HG02885 (cell line): ENCODE measurements at regions not wholly inside any gene's neighbourhood (a gene's known extent, or its start where the extent isn't known, plus 50 kb on each side); places are given as distances from the start of the nearest gene placed in this dataset.
A peak's percentile ranks its signal among the peaks of the same experiment; 100 is the strongest.
"Not testable (repeated sequence)": the region's sequence is repeated elsewhere in the genome, so short reads cannot be mapped to it uniquely, and the experiment has no call there.

Experiments used
- ATAC-seq: cut with Tn5 transposase; IDR thresholded peaks from one replicate; pipeline ENCODE4 v1.9.1; 2021; ENCODE audit warnings: mild to moderate bottlenecking; ENCODE audit not compliant: unreplicated experiment, poor library complexity

GRCh38 chr10:11691319-11691755 is 50.8 kb upstream of the ECHDC3 start:
- no peak for ATAC-seq

GRCh38 chr10:11689945-11690736 is 52.0 kb upstream of the ECHDC3 start:
- no peak for ATAC-seq

DNA sequence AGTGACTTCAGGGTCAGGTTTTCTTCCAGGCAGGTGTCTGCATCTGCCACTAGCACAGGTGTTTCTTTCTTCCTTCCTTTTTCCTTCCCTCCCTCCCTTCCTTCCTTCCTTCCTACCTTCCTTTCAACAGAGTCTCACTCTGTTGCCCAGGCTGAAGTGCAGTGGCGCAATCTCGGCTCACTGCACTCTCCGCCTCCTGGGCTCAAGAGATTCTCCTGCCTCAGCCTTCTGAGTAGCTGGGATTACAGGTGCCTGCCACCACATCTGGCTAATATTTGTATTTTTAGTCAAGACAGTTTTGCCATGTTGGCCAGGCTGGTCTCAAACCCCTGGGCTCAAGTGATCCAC is 53.8 kb upstream of the ECHDC3 start:
- not testable (repeated sequence) for ATAC-seq

GRCh38 chr10:11687779-11688447 is 54.3 kb upstream of the ECHDC3 start:
- no peak for ATAC-seq

GRCh38 chr10:11687357-11687771 is 54.8 kb upstream of the ECHDC3 start:
- no peak for ATAC-seq

DNA sequence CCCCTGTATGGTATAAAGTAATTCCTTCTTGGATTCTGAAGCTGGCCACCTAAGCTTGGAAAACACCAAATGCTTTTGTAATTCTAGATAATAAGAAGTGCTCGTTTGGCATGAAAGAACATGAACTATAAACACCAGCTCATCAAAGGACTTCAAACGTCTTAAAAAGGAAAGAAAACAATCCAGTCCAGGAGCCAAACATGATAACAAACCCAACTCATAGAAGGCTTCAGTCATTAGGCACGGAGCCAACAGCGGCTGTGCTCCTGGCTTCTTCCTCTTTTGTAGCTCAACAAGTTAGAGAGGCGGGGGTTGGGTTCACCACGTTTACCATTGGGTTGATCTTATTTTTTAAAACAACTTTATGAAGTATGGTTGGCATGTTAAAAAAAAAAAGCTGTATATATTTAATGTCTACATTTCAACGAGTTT is 56.4 kb upstream of the ECHDC3 start:
- peak; percentile 26 for ATAC-seq

GRCh38 chr10:11684717-11685645 is 57.2 kb upstream of the ECHDC3 start:
- peak; percentile 75 for ATAC-seq

GRCh38 chr10:11684341-11684716 is 57.9 kb upstream of the ECHDC3 start:
- ATAC-seq, result peak; percentile 9

DNA sequence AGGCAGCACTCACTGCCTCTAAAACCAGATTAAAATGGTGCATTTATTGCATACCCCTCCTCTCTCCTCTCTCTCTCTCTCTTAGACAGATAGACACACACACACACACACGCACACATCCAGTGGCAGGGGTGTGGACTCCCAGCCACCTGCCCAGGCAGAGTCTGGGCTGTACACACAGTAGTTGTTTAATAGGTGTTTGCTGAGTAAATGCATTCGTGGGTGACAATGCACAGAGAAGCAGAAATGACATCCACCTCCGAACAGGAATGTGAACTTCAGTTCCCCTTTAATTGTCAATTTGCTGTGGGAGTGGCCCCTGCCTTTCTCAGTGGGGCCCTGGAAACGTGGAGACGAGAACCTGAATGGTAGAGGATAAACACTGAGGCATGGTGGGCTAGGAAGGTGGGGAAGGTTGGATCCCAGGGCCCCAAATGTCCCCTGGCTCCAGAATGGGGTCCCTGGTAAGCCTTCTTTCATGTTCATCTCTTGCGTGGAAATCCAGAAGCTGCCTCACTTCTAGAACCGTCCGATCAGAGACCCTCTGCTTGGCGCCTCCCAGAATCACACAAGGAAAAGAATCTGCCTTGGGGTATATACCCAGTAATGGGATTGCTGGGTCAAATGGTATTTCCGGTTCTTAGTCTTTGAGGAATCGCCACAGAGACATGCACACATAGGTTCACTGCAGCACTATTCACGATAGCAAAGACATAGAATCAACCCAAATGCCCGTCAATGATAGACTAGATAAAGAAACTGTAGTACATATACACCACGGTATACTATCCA is 58.5 kb upstream of the ECHDC3 start:
- ATAC-seq, result no peak

DNA sequence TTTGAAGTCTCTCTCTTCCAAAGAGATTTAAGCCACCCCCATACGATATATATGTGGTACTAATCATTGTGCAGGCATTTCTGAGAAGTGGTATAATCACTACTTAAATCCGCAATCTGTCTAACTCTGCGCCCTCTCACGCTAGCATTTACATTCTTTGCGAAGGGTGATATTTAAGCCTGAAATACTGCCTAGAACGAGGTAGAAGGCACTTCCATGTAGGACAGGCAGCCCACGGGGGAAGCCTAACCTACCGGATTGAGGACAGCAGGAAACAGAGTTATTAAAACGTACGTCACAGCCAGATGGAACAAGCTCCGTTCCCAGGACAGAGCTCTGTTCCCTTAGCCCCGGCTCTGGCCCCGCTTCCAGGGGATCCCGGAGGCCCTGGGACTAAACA is 59.3 kb upstream of the ECHDC3 start:
- no peak for ATAC-seq

GRCh38 chr10:11682267-11682683 is 59.9 kb upstream of the ECHDC3 start:
- no peak for ATAC-seq

GRCh38 chr10:11680496-11680895 is 61.7 kb upstream of the ECHDC3 start:
- no peak for ATAC-seq

DNA sequence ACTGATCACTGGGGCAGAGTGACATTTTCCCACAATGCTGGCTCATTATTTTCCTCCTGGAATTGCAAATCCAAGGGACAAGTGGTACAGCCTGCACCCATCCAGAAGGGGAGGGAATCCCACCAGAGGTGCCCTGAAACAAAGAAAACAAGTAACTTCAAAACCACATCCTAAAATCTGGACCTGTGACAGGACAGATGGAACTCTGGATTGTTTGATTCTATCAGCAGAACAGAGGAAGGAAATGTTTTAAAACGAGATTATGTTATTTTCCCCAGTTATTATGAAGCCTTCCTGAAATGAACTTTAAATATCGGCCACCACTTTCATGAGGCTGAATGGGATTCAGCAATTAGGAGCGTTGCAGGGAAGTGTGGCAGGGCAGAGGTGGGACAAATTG is 62.2 kb upstream of the ECHDC3 start:
- ATAC-seq, result no peak

DNA sequence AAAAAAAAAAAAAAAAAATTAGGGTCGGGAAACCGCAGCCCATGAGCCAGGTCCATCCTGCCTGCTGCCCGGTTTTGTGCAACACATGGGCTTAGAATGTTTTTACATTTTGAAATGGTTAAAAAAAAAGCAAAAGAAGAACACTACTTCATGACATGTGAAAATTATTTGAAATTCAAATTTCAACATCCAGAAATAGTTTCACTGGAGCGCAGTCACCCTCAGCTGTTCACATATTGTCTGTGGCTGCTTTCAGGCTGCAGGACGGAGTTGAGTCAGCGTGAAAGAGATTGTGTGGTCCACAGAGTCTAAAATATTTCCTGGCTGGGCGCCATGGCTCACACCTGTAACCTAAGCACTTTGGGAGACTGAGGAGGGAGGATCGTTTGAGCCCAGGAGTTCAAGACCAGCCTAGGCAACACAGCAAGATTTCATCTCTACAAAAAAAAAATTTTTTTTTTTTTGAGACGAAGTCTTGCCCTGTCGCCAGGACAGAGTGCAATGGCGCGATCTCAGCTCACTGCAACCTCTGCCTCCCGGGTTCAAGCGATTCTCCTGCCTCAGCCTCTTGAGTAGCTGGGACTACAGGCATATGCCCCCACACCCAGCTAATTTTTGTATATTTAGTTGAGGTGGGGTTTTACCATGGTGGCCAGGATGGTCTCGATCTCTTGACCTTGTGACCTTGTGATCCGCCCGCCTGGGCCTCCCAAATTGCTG is 63.9 kb upstream of the ECHDC3 start:
- peak; percentile 95 for ATAC-seq

DNA sequence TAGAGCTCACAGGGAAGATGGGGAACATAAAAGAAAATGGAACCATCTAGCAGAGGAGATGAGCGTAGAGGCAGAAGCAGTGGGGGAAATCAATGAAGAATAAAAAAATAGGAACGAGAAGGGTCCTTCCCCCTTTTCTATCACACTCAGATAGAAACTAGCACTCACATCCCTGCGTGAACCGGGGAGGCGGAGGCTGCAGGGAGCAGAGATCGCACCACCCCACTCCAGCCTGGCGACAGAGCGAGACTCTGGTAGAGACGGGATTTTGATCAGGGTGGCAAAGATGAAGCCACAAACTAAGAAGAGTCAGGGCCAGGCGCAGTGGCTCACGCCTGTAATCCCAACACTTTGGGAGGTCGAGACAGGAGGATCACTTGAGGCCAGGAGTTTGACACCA is 64.7 kb upstream of the ECHDC3 start:
- ATAC-seq, result peak; percentile 19

DNA sequence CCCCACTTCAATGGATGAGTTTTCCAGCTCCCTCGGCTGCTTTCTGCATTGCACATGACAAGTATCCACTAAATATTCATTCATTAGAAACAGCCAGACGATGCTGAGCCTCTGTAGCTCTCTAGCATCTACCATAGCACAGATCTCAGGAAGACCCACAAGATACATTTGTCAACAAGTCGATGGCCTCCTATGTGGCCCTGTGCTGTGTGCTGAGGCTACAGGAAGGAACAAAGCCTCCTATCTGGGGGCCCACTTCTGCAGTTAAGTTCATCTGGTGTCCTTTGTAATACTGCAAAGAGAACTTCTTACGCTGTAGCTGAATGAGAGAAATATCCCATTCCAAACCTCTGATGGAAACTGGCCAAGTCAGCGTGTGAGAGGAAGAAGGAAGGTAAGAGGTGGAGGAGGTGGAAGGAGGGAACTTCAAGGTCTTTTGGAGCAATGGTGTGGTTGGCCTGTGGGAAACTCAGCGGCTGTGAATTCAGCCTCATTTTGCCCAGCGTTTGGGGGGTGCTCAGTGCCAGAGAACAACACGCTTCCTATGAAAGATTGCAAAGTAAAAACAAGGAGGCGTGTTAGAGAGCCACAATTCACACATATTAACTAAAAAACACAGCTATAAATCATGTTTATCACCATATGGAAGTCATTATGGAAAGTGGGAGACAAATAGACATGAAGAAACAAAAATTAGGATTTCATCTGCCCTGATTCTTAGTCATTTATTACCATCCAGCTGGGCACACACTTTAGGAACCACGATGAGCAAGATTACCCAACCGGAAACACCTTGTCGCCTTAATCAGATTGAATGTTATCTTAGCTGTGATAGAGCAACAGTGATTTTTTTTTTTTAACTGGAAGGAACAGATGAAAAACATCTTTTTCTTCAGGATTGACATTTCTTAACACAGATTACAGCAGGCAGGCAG is 62.2 kb upstream of the USP6NL start:
- no peak for ATAC-seq

DNA sequence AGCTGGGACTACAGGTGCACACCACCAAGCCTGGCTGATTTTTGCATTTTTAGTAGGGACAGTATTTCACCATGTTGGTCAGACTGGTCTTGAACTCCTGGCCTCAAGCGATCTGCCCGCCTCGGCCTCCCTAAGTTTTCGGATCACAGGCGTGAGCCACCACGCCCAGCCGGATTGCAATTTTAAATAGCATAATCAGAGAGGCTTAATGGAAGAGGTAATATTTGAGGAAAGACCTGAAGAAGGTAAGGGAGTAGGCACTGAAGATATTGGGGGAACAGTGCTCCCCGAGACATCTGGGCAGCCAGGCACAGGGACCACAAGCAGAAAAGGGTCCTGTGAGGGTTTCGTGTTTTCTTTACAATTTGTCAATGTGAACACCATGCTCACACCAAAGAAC is 61.4 kb upstream of the USP6NL start:
- no peak for ATAC-seq

DNA sequence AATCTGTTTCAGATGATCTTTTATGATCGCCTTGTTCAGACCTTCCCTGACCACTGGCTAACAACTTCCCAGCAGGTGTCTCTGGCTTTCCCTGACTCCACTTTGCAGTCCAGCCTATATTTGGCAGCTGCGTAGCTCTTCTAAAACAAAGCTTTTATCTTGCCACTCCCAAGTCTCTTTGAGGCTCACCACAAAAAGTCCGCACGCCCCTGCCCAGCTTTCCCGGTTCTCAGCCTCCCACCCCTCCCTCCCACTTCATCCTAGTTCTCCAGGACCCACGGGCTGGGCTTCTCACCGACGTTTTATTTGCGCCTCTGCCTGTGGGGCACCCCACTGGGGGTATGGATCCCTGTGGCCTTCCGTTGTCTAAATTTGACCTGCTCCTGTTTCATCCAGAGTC is 58.9 kb upstream of the USP6NL start:
- ATAC-seq, result no peak
